T-helper 9 cell (primary cell): ENCODE measurements at regions not wholly inside any gene's neighbourhood (a gene's known extent, or its start where the extent isn't known, plus 50 kb on each side); places are given as distances from the start of the nearest gene placed in this dataset.

Experiments used
- DNase-seq: peaks from one replicate; pipeline ENCODE4 v3.0.0-alpha.2; 2020

- no peak for DNase-seq
Observed at GRCh38 chr2:7961550-7961949, 720.3 kb upstream of the ID2 start.

- no peak for DNase-seq
Observed at GRCh38 chr2:7962161-7962560, 719.7 kb upstream of the ID2 start.

- DNase-seq: no peak
Observed at GRCh38 chr2:7963787-7964186, 718.1 kb upstream of the ID2 start.

GRCh38 chr2:7966032-7966431 is 715.8 kb upstream of the ID2 start:
- DNase-seq: no peak

GRCh38 chr2:7967707-7968405 is 714.0 kb upstream of the ID2 start:
- no peak for DNase-seq

GRCh38 chr2:7969756-7970515 is 711.9 kb upstream of the ID2 start:
- no peak for DNase-seq

GRCh38 chr2:7971248-7971647 is 710.6 kb upstream of the ID2 start:
- DNase-seq: no peak

- DNase-seq: no peak
Observed at GRCh38 chr2:7971841-7972240, 710.0 kb upstream of the ID2 start.

- no peak for DNase-seq
Observed at GRCh38 chr2:7972670-7973069, 709.2 kb upstream of the ID2 start.

GRCh38 chr2:7973801-7974480 is 707.9 kb upstream of the ID2 start:
- DNase-seq: no peak

- no peak for DNase-seq
Observed at GRCh38 chr2:7974936-7975335, 706.9 kb upstream of the ID2 start.

GRCh38 chr2:7976206-7976605 is 705.6 kb upstream of the ID2 start:
- no peak for DNase-seq

GRCh38 chr2:7977981-7978380 is 703.9 kb upstream of the ID2 start:
- DNase-seq: no peak

- no peak for DNase-seq
Observed at GRCh38 chr2:7982054-7982453, 699.8 kb upstream of the ID2 start.

GRCh38 chr2:7983451-7983850 is 698.4 kb upstream of the ID2 start:
- no peak for DNase-seq

- DNase-seq: no peak
Observed at GRCh38 chr2:7983912-7984311, 697.9 kb upstream of the ID2 start.

- DNase-seq: no peak
Observed at GRCh38 chr2:7984693-7985353, 697.0 kb upstream of the ID2 start.

- no peak for DNase-seq
Observed at GRCh38 chr2:7986431-7986830, 695.4 kb upstream of the ID2 start.

GRCh38 chr2:7987992-7988391 is 693.9 kb upstream of the ID2 start:
- no peak for DNase-seq

- no peak for DNase-seq
Observed at GRCh38 chr2:7988440-7988839, 693.4 kb upstream of the ID2 start.

- DNase-seq: no peak
Observed at GRCh38 chr2:7989823-7990222, 692.0 kb upstream of the ID2 start.

GRCh38 chr2:7992612-7993602 is 688.9 kb upstream of the ID2 start:
- no peak for DNase-seq
